SK-N-SH (cell line): ENCODE measurements at regions not wholly inside any gene's neighbourhood (a gene's known extent, or its start where the extent isn't known, plus 50 kb on each side); places are given as distances from the start of the nearest gene placed in this dataset.

ENCODE experiments used
- CHD2 ChIP-seq: fragments of 150-350 bp; IDR thresholded peaks from 2 replicates; pipeline ENCODE4 v1.6.1; 2018; ENCODE audit warnings: low read length; ENCODE audit not compliant: partially characterized antibody
- CTCF ChIP-seq: fragments of 200-600 bp; sonication (generic); IDR thresholded peaks from 2 replicates; pipeline ENCODE4 v1.6.1; 2017; ENCODE audit warnings: antibody characterized with exemption, mild to moderate bottlenecking, moderate library complexity
- EP300 ChIP-seq, 2 experiments: IDR thresholded peaks; 2 replicates each; pipeline versions ENCODE4 v1.4.0 to v1.6.1; 2012; ENCODE audit warnings: borderline replicate concordance in 1 of 2, low read depth in 1 of 2, low read length in 1 of 2
- EZH2phosphoT487 ChIP-seq: fragments of 200-600 bp; sonication (generic); IDR thresholded peaks from 2 replicates; pipeline ENCODE4 v1.6.1; 2017; ENCODE audit warnings: low read depth, mixed run types, mild to moderate bottlenecking, antibody characterized with exemption, moderate library complexity, borderline replicate concordance
- MAX ChIP-seq: IDR thresholded peaks from 2 replicates; pipeline ENCODE4 v1.4.0; 2012; ENCODE audit warnings: low read depth
- POLR2AphosphoS5 ChIP-seq: IDR thresholded peaks from 2 replicates; pipeline ENCODE4 v1.6.1; 2012; ENCODE audit warnings: low read depth, low read length
- SIN3A ChIP-seq: IDR thresholded peaks from 2 replicates; pipeline ENCODE4 v1.6.1; 2012; ENCODE audit warnings: low read depth, mild to moderate bottlenecking, low read length, moderate library complexity, borderline replicate concordance
- SMC3 ChIP-seq: IDR thresholded peaks from 2 replicates; pipeline ENCODE4 v1.6.1; 2012; ENCODE audit warnings: low read depth, low read length, improper control_type of control experiment
- TAF1 ChIP-seq: IDR thresholded peaks from 2 replicates; pipeline ENCODE4 v1.6.1; 2012; ENCODE audit warnings: low read depth, mild to moderate bottlenecking, low read length, moderate library complexity, borderline replicate concordance
- TF ChIP-seq, protein P1 (sequence below): fragments of 150-350 bp; IDR thresholded peaks from 2 replicates; pipeline ENCODE4 v1.6.1; 2016; ENCODE audit warnings: mild to moderate bottlenecking, low read depth, low read length
- TF ChIP-seq, protein P2 (sequence below): IDR thresholded peaks from 2 replicates; pipeline ENCODE4 v1.4.0; 2012; ENCODE audit warnings: low read depth, borderline replicate concordance
- TF ChIP-seq, protein P3 (sequence below): IDR thresholded peaks from 2 replicates; pipeline ENCODE4 v1.4.0; 2012; ENCODE audit warnings: low read depth, borderline replicate concordance

DNA sequence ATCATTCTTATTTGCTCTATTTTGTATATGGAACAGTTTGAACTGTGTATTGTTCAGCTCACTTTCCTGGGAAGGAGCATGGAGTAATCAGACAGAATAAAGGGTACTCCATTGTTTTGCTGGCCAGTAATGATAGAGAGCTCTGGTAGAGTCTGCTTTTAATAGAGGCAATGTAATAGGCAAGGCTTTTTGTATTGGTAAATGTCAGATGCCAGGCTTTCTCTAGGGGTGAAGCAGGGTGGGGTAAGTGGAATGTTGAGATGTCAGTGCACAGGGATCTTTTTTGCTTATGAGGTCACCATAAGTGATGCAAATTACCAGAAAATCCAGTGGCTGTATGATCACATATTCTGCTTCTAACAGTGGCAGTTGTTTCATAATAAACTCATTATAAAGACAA is 1088.3 kb upstream of the SORCS1 start:
- no peak for TF ChIP-seq CTCF
- TF ChIP-seq, protein P1, sequence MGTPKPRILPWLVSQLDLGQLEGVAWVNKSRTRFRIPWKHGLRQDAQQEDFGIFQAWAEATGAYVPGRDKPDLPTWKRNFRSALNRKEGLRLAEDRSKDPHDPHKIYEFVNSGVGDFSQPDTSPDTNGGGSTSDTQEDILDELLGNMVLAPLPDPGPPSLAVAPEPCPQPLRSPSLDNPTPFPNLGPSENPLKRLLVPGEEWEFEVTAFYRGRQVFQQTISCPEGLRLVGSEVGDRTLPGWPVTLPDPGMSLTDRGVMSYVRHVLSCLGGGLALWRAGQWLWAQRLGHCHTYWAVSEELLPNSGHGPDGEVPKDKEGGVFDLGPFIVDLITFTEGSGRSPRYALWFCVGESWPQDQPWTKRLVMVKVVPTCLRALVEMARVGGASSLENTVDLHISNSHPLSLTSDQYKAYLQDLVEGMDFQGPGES = no peak
- TF ChIP-seq EZH2phosphoT487 = no peak
- TF ChIP-seq TAF1 = no peak
- TF ChIP-seq MAX = no peak
- no peak for TF ChIP-seq SIN3A
- no peak for TF ChIP-seq POLR2AphosphoS5
- TF ChIP-seq EP300 (IDR thresholded peaks at IDR 0.05; ENCODE audit: borderline replicate concordance in 1 of 2, low read depth in 1 of 2, low read length in 1 of 2) = no peak
- TF ChIP-seq SMC3 = no peak
- TF ChIP-seq, protein P2, sequence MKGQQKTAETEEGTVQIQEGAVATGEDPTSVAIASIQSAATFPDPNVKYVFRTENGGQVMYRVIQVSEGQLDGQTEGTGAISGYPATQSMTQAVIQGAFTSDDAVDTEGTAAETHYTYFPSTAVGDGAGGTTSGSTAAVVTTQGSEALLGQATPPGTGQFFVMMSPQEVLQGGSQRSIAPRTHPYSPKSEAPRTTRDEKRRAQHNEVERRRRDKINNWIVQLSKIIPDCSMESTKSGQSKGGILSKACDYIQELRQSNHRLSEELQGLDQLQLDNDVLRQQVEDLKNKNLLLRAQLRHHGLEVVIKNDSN = no peak
- TF ChIP-seq, protein P3, sequence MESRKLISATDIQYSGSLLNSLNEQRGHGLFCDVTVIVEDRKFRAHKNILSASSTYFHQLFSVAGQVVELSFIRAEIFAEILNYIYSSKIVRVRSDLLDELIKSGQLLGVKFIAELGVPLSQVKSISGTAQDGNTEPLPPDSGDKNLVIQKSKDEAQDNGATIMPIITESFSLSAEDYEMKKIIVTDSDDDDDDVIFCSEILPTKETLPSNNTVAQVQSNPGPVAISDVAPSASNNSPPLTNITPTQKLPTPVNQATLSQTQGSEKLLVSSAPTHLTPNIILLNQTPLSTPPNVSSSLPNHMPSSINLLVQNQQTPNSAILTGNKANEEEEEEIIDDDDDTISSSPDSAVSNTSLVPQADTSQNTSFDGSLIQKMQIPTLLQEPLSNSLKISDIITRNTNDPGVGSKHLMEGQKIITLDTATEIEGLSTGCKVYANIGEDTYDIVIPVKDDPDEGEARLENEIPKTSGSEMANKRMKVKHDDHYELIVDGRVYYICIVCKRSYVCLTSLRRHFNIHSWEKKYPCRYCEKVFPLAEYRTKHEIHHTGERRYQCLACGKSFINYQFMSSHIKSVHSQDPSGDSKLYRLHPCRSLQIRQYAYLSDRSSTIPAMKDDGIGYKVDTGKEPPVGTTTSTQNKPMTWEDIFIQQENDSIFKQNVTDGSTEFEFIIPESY = no peak
- no peak for TF ChIP-seq CHD2
